ENCODE measurements at regions not wholly inside any gene's neighbourhood (a gene's known extent, or its start where the extent isn't known, plus 50 kb on each side); places are given as distances from the start of the nearest gene placed in this dataset.

- TF ChIP-seq CTCF (IDR thresholded peaks at IDR 0.05): no peak
- TF ChIP-seq POLR2AphosphoS5 (IDR thresholded peaks at IDR 0.05): no peak
- TF ChIP-seq POLR2A (IDR thresholded peaks at IDR 0.05): no peak
Observed at GRCh38 chr6:79404677-79405076, 132.6 kb downstream of the LCA5 start.
